Heart right ventricle (tissue), 16 donors: ENCODE measurements at regions not wholly inside any gene's neighbourhood (a gene's known extent, or its start where the extent isn't known, plus 50 kb on each side); places are given as distances from the start of the nearest gene placed in this dataset.

Experiments
- ATAC-seq, 8 donors: fragments of 200-7000 bp; cut with Tn5 transposase; one replicate each; pipeline ENCODE4 v1.9.1; 2020; ENCODE audit warnings: mild to moderate bottlenecking in 8 of 8, moderate library complexity in 8 of 8, moderate number of reproducible peaks in 1 of 8
- DNase-seq, 2 donors: peaks; one replicate each; pipeline ENCODE4 v3.0.0-alpha.2; 2020
- H3K27ac ChIP-seq, 10 donors: fragments of 200-600 bp; sonication (generic) in 2 of 10; one replicate each; pipeline versions ENCODE4 v1.5.0 to v1.8.0; 2020 to 2022; ENCODE audit warnings: mild to moderate bottlenecking in 3 of 10
- H3K27me3 ChIP-seq, 7 donors: fragments of 200-600 bp; one replicate each; pipeline ENCODE4 v1.8.0; 2021 to 2022; ENCODE audit warnings: mild to moderate bottlenecking in 2 of 7
- H3K36me3 ChIP-seq, 9 donors: fragments of 200-600 bp; sonication (generic) in 1 of 9; one replicate each; pipeline versions ENCODE4 v1.5.0 to v1.8.0; 2020 to 2022; ENCODE audit warnings: mild to moderate bottlenecking in 2 of 9
- H3K4me1 ChIP-seq, 9 donors: fragments of 200-600 bp; sonication (generic) in 1 of 9; one replicate each; pipeline versions ENCODE4 v1.5.0 to v1.8.0; 2020 to 2022; ENCODE audit warnings: mild to moderate bottlenecking in 4 of 9
- H3K4me3 ChIP-seq, 10 donors: fragments of 200-600 bp; sonication (generic) in 2 of 10; one replicate each; pipeline versions ENCODE4 v1.5.0 to v1.8.0; 2020 to 2022; ENCODE audit warnings: mild to moderate bottlenecking in 7 of 10, moderate library complexity in 2 of 10
- H3K9me3 ChIP-seq, 11 donors: fragments of 200-600 bp in 10 of 11; sonication (generic) in 2 of 11; one replicate each; pipeline versions ENCODE4 v1.5.0 to v1.8.0; 2013 to 2022; ENCODE audit warnings: mild to moderate bottlenecking in 2 of 11, control low read depth in 1 of 11, moderate library complexity in 1 of 11
- WGBS, 2 donors: extraction: QIAGEN DNeasy Blood & Tissue Kit; methylation state at CpG; one replicate each; pipeline ENCODE4 v1.1.7; 2013; ENCODE audit warnings: inconsistent platforms in 1 of 2; 5-methylcytosine and 5-hydroxymethylcytosine counted together
- intact Hi-C, 10 donors: fragments of 100-400 bp; cut with DNase I; formaldehyde crosslinking; loops; one replicate each; pipeline versions ENCODE4 v1.11.1 to v1.14.2; 2022
- TF ChIP-seq, protein P1 (sequence below), 9 donors: fragments of 200-600 bp; sonication (generic) in 2 of 9; IDR thresholded peaks; one replicate each; pipeline versions ENCODE4 v1.5.0 to v1.8.0; 2021 to 2022; ENCODE audit warnings: antibody characterized with exemption in 9 of 9, mild to moderate bottlenecking in 5 of 9, moderate library complexity in 1 of 9
- donor health status: Arrhythmogenic right ventricular cardiomyopathy.
- donor health status: ischemic (EF 13 %, LVEDD 7.1; RV severe dilation, severe dysfunction).
- donor health status: healthy with polysubstance abuse.
- donor health status: DM: no; HTN: yes; CAD: no.
- donor health status: DM: no; HTN: no; CAD: no.
- donor health status: ischemic (EF 25% LVEDD 6.9; RV normal size, moderate dysfunction).
- donor health status: ischemic (EF 25% LVEDD 5.7; RV mildly dilated, moderate dysfunction).
- donor health status: healthy.
- donor health status: DM: yes; HTN: yes; CAD: no.
- donor health status: Ischemic cardiomyopathy.
- donor health status: ischemic (EF 35%, LVEDD 5.7; RV mildly dilated, moderate dysfunction).
- donor health status: nonischemic (EF 11% LVEDD 7.7; RV severe dilation, severe dysfunction).
- donor health status: DM: yes; HTN: yes; CAD: no.
- donor health status: PGD.
- donor health status: ischemic (EF 29% LVEDD 5.4; RV normal size, mild dysfunction).
- donor health status: nonischemic (EF 23%, LVEDD 6.1; RV moderate dilation, normal function).

DNA sequence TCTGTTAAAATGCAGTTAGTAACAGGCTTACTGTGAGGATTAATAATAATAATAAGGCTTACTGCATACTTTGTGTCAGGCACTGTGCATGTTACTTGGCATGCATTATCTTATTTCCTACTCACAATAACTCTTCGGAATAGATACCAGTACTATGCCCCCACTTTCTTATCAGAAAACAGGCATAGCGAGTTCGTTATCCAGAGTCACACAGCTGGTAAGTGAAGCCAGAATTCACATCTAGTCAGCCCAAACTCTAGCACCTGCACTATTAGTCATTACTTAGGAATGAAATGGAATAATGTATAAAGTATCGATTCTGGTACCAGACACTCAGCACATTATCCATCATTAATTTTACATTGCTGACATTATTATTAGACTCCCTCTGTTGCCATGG is 155.7 kb upstream of the BLID start:
- Histone ChIP-seq H3K4me3 (no peak overlapping the region), H3K27me3 (no peaks in the 10 kb centered on the region), H3K4me1 (peaks cover 0 to 13% (median 0%) of the 10 kb centered on the region in 9 donors), H3K27ac (no peak overlapping the region), H3K9me3 (no peaks in the 10 kb centered on the region), H3K36me3 (no peaks in the 10 kb centered on the region)
- TF ChIP-seq, protein P1, sequence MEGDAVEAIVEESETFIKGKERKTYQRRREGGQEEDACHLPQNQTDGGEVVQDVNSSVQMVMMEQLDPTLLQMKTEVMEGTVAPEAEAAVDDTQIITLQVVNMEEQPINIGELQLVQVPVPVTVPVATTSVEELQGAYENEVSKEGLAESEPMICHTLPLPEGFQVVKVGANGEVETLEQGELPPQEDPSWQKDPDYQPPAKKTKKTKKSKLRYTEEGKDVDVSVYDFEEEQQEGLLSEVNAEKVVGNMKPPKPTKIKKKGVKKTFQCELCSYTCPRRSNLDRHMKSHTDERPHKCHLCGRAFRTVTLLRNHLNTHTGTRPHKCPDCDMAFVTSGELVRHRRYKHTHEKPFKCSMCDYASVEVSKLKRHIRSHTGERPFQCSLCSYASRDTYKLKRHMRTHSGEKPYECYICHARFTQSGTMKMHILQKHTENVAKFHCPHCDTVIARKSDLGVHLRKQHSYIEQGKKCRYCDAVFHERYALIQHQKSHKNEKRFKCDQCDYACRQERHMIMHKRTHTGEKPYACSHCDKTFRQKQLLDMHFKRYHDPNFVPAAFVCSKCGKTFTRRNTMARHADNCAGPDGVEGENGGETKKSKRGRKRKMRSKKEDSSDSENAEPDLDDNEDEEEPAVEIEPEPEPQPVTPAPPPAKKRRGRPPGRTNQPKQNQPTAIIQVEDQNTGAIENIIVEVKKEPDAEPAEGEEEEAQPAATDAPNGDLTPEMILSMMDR (IDR thresholded peaks at IDR 0.05), result no peak
- DNase-seq (no peak), ATAC-seq (no peak)
- WGBS, 2 donors, result 69 to 71% methylated on average over 4 of the region's 4 CpGs
- intact Hi-C loops, result no loop called here

DNA sequence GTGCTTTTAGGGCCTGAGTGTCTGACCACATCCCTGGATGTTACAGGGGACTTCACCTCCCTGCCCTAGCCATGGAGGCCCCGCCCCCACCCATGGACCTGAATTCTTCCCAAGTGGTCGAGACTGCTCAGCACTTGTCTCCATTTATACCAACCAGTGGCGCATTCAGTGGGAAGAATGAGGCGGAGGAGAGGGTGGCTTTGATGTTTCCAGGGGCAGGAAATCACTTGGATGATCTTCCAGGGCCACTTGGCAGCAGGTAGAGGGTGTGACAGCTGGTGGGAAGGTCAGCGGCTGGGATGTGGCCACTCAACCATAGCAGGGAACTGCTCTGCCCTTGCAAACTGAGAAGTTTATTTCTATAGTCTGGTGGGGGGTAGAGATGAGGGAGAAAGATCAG is 155.1 kb upstream of the BLID start:
- Histone ChIP-seq H3K9me3 (no peaks in the 10 kb centered on the region), H3K27me3 (no peaks in the 10 kb centered on the region), H3K36me3 (no peaks in the 10 kb centered on the region), H3K27ac (no peak overlapping the region), H3K4me1 (peaks cover 0 to 13% (median 0%) of the 10 kb centered on the region in 9 donors), H3K4me3 (no peak overlapping the region)
- TF ChIP-seq, protein P1 (IDR thresholded peaks at IDR 0.05), result no peak
- 75 to 76% methylated on average over 5 of the region's 5 CpGs for WGBS, 2 donors
- DNase-seq (no peak), ATAC-seq (peak in 1 of 8 donors; percentile 13)
- intact Hi-C loops, result no loop called here

DNA sequence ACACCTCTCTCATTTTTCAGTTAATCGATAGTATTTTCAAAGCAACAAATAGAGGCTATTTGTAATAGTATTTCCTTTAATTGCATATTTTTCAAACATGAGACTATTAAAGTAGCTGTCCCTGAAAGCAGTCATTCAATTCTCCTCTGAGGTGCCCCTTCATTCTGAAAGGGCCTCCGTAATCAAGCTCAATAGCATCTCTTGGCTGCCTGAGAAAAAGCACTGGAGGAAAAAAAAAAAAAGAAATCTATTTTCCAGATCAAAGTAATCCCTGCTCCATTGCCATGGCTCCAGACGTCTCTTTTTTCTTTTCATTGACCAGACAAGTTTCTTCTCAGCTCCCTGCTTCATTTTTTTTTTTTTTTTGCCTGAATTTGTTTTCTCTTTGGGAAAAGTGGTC is 154.5 kb upstream of the BLID start:
- H3K4me1 ChIP-seq, result peaks cover 0 to 12% (median 0%) of the 10 kb centered on the region in 9 donors
- H3K36me3 ChIP-seq, result no peaks in the 10 kb centered on the region
- H3K4me3 ChIP-seq, result no peak overlapping the region
- intact Hi-C loops, result no loop called here
- TF ChIP-seq, protein P1 (IDR thresholded peaks at IDR 0.05), result no peak
- ATAC-seq (no peak), DNase-seq (no peak)
- WGBS, 2 donors, result 72 to 75% methylated on average over 3 of the region's 3 CpGs
- no peak overlapping the region for H3K27ac ChIP-seq
- no peaks in the 10 kb centered on the region for H3K27me3 ChIP-seq
- no peaks in the 10 kb centered on the region for H3K9me3 ChIP-seq

DNA sequence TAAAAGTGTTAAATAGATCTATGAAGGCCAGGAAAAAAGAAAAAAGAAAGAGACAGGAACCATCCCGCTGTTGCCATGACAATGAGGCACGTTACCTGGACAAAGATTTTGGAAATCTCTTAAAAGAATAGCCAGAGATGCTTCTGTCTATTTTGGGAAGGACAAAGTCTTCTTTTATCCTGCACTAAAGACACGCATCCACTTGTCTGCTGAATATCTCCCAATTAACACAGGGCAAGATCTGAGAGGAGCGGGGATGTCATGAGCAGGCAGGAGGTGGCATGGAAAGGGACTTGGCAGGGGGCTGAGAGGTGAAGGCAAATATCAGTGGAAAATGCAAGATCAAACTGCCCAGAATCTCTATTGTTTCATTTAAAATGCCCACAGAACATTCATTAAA is 153.8 kb upstream of the BLID start:
- WGBS, 2 donors, result 89% methylated on average over 4 of the region's 4 CpGs
- no peak overlapping the region for H3K27ac ChIP-seq
- no peaks in the 10 kb centered on the region for H3K27me3 ChIP-seq
- H3K4me3 ChIP-seq, result no peak overlapping the region
- peaks cover 0 to 12% (median 0%) of the 10 kb centered on the region in 9 donors for H3K4me1 ChIP-seq
- no peaks in the 10 kb centered on the region for H3K36me3 ChIP-seq
- DNase-seq (no peak), ATAC-seq (no peak)
- no peaks in the 10 kb centered on the region for H3K9me3 ChIP-seq
- intact Hi-C loops, result no loop called here
- TF ChIP-seq, protein P1 (IDR thresholded peaks at IDR 0.05), result no peak
